Ovary (tissue), 3 donors: ENCODE measurements at regions not wholly inside any gene's neighbourhood (a gene's known extent, or its start where the extent isn't known, plus 50 kb on each side); places are given as distances from the start of the nearest gene placed in this dataset.

Experiments used
- POLR2A ChIP-seq: fragments of 450-650 bp; IDR thresholded peaks from one replicate; pipeline ENCODE4 v1.6.1; 2017; ENCODE audit warnings: antibody characterized with exemption, mild to moderate bottlenecking, moderate library complexity
- TF ChIP-seq, protein P1 (sequence below), 3 donors: fragments of 450-650 bp in 2 of 3; fragments of 200-600 bp in 1 of 3; IDR thresholded peaks; one replicate each; pipeline versions ENCODE4 v1.5.1 to v1.8.0; 2016 to 2022; ENCODE audit warnings: antibody characterized with exemption in 3 of 3, mild to moderate bottlenecking in 1 of 3
- donor health status: DM: no; HTN: no; CAD: no.

DNA sequence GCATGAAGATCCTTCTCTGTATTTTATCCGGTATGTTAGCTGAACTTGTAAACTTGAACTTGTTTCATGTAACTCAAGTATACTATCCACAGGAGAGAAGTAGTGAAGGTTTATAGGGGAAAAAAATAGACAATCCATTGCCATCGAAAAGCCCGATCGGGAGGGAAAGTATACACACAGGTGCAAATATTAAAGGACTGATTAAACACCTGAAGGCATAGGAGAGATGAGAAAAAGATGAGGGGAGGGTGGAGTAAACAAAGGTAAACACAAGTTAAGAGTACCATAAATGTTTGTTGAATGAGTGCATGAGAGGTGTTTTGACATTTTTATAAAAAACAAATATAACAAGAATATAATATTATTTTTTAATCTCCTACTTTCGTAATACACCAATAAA is 64.3 kb upstream of the CITED2 start:
- TF ChIP-seq, protein P1, sequence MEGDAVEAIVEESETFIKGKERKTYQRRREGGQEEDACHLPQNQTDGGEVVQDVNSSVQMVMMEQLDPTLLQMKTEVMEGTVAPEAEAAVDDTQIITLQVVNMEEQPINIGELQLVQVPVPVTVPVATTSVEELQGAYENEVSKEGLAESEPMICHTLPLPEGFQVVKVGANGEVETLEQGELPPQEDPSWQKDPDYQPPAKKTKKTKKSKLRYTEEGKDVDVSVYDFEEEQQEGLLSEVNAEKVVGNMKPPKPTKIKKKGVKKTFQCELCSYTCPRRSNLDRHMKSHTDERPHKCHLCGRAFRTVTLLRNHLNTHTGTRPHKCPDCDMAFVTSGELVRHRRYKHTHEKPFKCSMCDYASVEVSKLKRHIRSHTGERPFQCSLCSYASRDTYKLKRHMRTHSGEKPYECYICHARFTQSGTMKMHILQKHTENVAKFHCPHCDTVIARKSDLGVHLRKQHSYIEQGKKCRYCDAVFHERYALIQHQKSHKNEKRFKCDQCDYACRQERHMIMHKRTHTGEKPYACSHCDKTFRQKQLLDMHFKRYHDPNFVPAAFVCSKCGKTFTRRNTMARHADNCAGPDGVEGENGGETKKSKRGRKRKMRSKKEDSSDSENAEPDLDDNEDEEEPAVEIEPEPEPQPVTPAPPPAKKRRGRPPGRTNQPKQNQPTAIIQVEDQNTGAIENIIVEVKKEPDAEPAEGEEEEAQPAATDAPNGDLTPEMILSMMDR (IDR thresholded peaks at IDR 0.05), result no peak
- no peak for TF ChIP-seq POLR2A
